Body of pancreas (tissue), 4 donors: ENCODE measurements at regions not wholly inside any gene's neighbourhood (a gene's known extent, or its start where the extent isn't known, plus 50 kb on each side); places are given as distances from the start of the nearest gene placed in this dataset.

Source experiments
- POLR2A ChIP-seq, 3 donors: fragments of 450-650 bp; IDR thresholded peaks; one replicate each; pipeline ENCODE4 v1.6.1; 2016; ENCODE audit warnings: antibody characterized with exemption in 3 of 3, mild to moderate bottlenecking in 2 of 3
- TF ChIP-seq, protein P1 (sequence below), 7 experiments: fragments of 450-650 bp in 4 of 7; fragments of 200-600 bp in 3 of 7; sonication (generic) in 3 of 7; IDR thresholded peaks; one replicate each; pipeline ENCODE4 v1.5.1; 2016 to 2019; ENCODE audit warnings: antibody characterized with exemption in 7 of 7

- no peak for TF ChIP-seq POLR2A (IDR thresholded peaks at IDR 0.05)
- TF ChIP-seq, protein P1, sequence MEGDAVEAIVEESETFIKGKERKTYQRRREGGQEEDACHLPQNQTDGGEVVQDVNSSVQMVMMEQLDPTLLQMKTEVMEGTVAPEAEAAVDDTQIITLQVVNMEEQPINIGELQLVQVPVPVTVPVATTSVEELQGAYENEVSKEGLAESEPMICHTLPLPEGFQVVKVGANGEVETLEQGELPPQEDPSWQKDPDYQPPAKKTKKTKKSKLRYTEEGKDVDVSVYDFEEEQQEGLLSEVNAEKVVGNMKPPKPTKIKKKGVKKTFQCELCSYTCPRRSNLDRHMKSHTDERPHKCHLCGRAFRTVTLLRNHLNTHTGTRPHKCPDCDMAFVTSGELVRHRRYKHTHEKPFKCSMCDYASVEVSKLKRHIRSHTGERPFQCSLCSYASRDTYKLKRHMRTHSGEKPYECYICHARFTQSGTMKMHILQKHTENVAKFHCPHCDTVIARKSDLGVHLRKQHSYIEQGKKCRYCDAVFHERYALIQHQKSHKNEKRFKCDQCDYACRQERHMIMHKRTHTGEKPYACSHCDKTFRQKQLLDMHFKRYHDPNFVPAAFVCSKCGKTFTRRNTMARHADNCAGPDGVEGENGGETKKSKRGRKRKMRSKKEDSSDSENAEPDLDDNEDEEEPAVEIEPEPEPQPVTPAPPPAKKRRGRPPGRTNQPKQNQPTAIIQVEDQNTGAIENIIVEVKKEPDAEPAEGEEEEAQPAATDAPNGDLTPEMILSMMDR (IDR thresholded peaks at IDR 0.05), result no peak
These were observed 302.6 kb downstream of the NUP35 start for GRCh38 chr2:183426825-183427224.
